PFSK-1 (cell line): ENCODE measurements at regions not wholly inside any gene's neighbourhood (a gene's known extent, or its start where the extent isn't known, plus 50 kb on each side); places are given as distances from the start of the nearest gene placed in this dataset.

ENCODE experiments used
- FOXP2 ChIP-seq: optimal IDR thresholded peaks from 2 replicates; pipeline ENCODE3; 2011; ENCODE audit warnings: borderline replicate concordance, control low read depth, inconsistent platforms; ENCODE audit not compliant: insufficient read depth; ENCODE audit errors: extremely low read length, extremely low read depth
- POLR2AphosphoS5 ChIP-seq: IDR thresholded peaks from 2 replicates; pipeline ENCODE4 v1.6.1; 2012; ENCODE audit warnings: low read depth, mild to moderate bottlenecking, control low read depth, low read length, moderate library complexity
- REST ChIP-seq, 2 experiments: IDR thresholded peaks; 2 replicates each; pipeline versions ENCODE4 v1.6.1 to v1.8.0; 2011 to 2012; ENCODE audit warnings: low read depth in 2 of 2, low read length in 2 of 2, control low read depth in 1 of 2, inconsistent platforms in 1 of 2, mild to moderate bottlenecking in 1 of 2, moderate library complexity in 1 of 2; ENCODE audit not compliant: insufficient read depth in 1 of 2
- SIN3A ChIP-seq: IDR thresholded peaks from 2 replicates; pipeline ENCODE4 v1.6.1; 2012; ENCODE audit warnings: mild to moderate bottlenecking, low read length, moderate library complexity, borderline replicate concordance; ENCODE audit not compliant: insufficient read depth
- TAF1 ChIP-seq: IDR thresholded peaks from 2 replicates; pipeline ENCODE4 v1.6.1; 2012; ENCODE audit warnings: low read length, control low read depth, borderline replicate concordance; ENCODE audit not compliant: insufficient read depth

- no peak for TF ChIP-seq POLR2AphosphoS5
- TF ChIP-seq REST (IDR thresholded peaks at IDR 0.05; ENCODE audit: insufficient read depth in 1 of 2, low read depth in 2 of 2, low read length in 2 of 2) = no peak
- no peak for TF ChIP-seq TAF1
- no peak for TF ChIP-seq SIN3A
- TF ChIP-seq FOXP2 = no peak
Observed at GRCh38 chrX:10900585-10901289, 210.4 kb upstream of the HCCS start.
